ENCODE measurements at regions not wholly inside any gene's neighbourhood (a gene's known extent, or its start where the extent isn't known, plus 50 kb on each side); places are given as distances from the start of the nearest gene placed in this dataset.

DNA sequence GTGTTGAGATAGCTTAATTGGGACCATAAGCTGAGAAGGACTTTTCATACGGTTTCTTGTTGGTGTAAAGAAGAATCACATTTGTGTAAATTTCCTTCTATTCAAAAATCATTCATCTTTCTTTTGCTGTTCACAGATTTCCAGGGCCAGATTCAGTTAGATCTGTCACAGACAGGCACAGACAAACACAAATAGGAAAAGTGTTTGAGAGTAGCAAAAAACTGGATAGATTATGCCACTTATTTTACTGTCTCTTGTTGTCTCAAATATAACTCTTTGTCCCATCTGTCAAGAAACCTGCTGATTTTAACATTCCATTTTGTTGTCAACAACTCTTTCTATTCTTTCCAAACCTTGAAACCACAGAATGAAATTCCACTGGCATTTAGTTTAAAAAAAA lies 142.8 kb downstream of the ID4 start:
- TF ChIP-seq, protein P1, sequence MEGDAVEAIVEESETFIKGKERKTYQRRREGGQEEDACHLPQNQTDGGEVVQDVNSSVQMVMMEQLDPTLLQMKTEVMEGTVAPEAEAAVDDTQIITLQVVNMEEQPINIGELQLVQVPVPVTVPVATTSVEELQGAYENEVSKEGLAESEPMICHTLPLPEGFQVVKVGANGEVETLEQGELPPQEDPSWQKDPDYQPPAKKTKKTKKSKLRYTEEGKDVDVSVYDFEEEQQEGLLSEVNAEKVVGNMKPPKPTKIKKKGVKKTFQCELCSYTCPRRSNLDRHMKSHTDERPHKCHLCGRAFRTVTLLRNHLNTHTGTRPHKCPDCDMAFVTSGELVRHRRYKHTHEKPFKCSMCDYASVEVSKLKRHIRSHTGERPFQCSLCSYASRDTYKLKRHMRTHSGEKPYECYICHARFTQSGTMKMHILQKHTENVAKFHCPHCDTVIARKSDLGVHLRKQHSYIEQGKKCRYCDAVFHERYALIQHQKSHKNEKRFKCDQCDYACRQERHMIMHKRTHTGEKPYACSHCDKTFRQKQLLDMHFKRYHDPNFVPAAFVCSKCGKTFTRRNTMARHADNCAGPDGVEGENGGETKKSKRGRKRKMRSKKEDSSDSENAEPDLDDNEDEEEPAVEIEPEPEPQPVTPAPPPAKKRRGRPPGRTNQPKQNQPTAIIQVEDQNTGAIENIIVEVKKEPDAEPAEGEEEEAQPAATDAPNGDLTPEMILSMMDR (conservative IDR thresholded peaks at IDR 0.05; ENCODE audit: low read depth, low read length): no peak
- no peak for TF ChIP-seq EZH2 (IDR thresholded peaks at IDR 0.05; ENCODE audit: borderline replicate concordance, low read depth, low read length, poor library complexity, severe bottlenecking)
